ENCODE measurements at regions not wholly inside any gene's neighbourhood (a gene's known extent, or its start where the extent isn't known, plus 50 kb on each side); places are given as distances from the start of the nearest gene placed in this dataset.

DNA sequence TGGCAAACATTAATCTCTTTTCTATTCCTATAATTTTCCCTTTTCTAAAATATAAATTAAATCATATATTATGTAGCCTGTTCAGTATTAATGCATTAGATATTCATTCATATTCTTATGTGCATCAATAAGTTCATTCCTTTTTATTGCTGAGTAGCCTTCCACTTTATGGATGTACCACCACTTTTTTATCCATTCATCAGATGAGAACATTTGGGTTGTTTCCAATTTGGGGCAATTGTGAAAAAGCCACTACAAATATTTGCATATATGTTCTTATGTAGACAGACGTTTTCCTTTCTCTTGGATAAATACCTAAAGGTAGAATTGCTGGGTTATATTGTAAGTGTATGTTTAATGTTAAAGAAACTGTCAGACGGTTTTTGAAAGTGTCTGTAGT lies 79.4 kb upstream of the MAPK10 start:
- CTCF ChIA-PET, result interaction anchor here (0.7 kb wide), 1 partner anchor 355 kb away, joined by 3 read pairs; no protein-coding TSS in a partner anchor
- no peak for DNase-seq (ENCODE audit: low read depth)
- H3K4me3 ChIP-seq (ENCODE audit: low read depth, low read length), result no peak overlapping the region
- POLR2A ChIA-PET, result no interaction called here
- no peaks in the 10 kb centered on the region for H3K36me3 ChIP-seq (ENCODE audit: control insufficient read depth, insufficient read depth, low read length)
- TF ChIP-seq, protein P1, sequence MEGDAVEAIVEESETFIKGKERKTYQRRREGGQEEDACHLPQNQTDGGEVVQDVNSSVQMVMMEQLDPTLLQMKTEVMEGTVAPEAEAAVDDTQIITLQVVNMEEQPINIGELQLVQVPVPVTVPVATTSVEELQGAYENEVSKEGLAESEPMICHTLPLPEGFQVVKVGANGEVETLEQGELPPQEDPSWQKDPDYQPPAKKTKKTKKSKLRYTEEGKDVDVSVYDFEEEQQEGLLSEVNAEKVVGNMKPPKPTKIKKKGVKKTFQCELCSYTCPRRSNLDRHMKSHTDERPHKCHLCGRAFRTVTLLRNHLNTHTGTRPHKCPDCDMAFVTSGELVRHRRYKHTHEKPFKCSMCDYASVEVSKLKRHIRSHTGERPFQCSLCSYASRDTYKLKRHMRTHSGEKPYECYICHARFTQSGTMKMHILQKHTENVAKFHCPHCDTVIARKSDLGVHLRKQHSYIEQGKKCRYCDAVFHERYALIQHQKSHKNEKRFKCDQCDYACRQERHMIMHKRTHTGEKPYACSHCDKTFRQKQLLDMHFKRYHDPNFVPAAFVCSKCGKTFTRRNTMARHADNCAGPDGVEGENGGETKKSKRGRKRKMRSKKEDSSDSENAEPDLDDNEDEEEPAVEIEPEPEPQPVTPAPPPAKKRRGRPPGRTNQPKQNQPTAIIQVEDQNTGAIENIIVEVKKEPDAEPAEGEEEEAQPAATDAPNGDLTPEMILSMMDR (IDR thresholded peaks at IDR 0.05; ENCODE audit: insufficient read depth, low read depth, low read length), result no peak
- no peaks in the 10 kb centered on the region for H3K27me3 ChIP-seq (ENCODE audit: control insufficient read depth, insufficient read depth, low read length)

DNA sequence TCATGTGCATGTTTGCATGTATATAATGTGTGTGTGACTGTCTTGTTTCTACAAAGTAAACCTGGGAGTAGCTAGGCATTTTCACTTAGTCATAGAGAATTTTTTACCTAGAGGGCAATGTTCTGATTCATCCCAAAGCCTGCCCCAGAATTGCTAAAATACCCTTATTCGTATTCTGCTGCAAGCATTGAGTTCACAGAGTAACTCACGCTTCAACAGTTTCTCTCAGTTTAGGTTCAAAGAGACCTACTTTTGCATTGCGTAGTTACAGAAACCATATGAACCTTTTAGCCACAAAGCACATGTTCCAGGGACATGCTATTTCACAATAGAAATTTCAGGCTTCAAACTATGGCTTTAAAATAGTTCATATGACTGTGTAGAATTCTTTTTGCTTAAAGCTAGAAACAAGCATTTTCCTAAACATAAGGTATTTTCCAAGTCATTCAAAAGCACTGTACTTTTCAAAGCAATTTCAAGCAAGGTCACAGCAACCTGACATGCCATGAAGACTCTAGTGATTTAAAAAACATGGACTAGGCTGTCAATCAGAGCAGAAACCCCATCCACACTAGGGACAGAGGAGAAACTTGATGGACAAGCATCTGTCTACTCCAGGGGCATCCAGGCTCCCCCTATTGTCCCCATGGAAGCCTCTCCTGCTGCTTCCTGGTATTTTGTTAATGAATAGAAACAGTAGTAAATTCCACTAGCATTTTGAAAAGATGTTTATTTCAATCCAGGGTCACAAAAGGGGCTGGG lies 81.5 kb upstream of the MAPK10 start:
- TF ChIP-seq, protein P1 (IDR thresholded peaks at IDR 0.05; ENCODE audit: insufficient read depth, low read depth, low read length), result no peak
- Histone ChIP-seq H3K27me3 (ENCODE audit: control insufficient read depth, insufficient read depth, low read length) (no peaks in the 10 kb centered on the region), H3K36me3 (ENCODE audit: control insufficient read depth, insufficient read depth, low read length) (no peaks in the 10 kb centered on the region), H3K4me3 (ENCODE audit: low read depth, low read length) (no peak overlapping the region)
- no peak for DNase-seq (ENCODE audit: low read depth)
- ChIA-PET CTCF (no interaction called here), POLR2A (no interaction called here)

DNA sequence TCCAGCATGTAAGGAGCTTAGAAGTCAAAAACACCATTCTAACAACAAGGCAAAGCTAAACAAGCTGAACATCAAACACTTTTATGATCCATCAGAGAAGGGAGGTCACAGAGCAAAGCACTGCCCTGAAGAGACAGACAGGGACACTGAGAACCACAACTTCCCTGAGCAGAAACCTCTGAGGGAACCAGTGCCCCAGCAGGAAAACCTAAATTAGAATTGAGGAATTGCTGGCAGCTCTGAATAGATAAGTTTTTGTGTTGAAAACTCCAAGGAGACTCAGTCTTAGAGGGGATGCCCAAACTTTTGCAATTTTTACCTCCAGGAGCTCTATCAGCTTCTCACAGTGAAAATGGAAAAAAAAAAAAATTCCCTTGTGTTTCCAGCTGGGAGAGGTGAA lies 83.0 kb upstream of the MAPK10 start:
- no peaks in the 10 kb centered on the region for H3K27me3 ChIP-seq (ENCODE audit: control insufficient read depth, insufficient read depth, low read length)
- H3K36me3 ChIP-seq (ENCODE audit: control insufficient read depth, insufficient read depth, low read length), result no peaks in the 10 kb centered on the region
- TF ChIP-seq, protein P1 (IDR thresholded peaks at IDR 0.05; ENCODE audit: insufficient read depth, low read depth, low read length), result no peak
- H3K4me3 ChIP-seq (ENCODE audit: low read depth, low read length), result no peak overlapping the region
- DNase-seq (ENCODE audit: low read depth), result no peak
- ChIA-PET POLR2A (no interaction called here), CTCF (no interaction called here)

DNA sequence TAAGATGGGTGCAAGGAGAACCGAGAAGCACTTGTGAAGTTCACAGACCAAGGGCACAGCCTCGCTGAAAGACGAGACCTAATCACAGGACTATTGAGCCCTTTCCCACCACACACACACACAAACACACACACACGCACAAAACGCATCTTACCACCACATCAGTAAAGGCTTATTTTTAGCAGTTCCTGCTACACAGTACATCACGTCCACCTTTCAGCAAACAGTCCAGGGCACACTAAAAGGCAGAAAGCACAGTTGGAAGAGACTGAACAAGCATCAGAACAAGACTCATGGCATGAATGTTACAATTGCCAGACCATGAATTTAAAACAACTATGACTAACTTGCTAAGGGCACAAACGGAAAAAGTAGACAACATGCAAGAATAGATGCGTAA lies 83.6 kb upstream of the MAPK10 start:
- ChIA-PET CTCF (no interaction called here), POLR2A (no interaction called here)
- Histone ChIP-seq H3K36me3 (ENCODE audit: control insufficient read depth, insufficient read depth, low read length) (no peaks in the 10 kb centered on the region), H3K4me3 (ENCODE audit: low read depth, low read length) (no peak overlapping the region), H3K27me3 (ENCODE audit: control insufficient read depth, insufficient read depth, low read length) (no peaks in the 10 kb centered on the region)
- TF ChIP-seq, protein P1 (IDR thresholded peaks at IDR 0.05; ENCODE audit: insufficient read depth, low read depth, low read length), result no peak
- DNase-seq (ENCODE audit: low read depth), result no peak

DNA sequence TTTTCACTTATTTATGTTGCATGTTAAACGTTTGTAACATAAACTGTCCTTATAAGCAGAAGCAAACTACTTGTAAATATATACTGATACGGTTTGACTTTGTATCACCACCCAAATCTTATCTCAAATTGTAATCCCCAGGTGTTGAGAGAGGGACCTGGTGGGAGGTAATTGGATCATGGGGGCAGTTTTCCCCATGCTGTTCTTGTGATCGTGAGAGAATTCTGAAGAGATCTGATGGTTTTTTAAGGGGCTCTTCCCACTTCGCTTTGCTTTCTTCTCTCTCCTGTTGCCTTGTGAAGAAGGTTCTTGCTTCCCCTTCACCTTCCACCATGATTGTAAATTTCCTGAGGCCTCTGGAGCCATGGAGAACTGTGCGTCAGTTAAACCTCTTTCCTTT lies 87.1 kb upstream of the MAPK10 start:
- TF ChIP-seq, protein P1 (IDR thresholded peaks at IDR 0.05; ENCODE audit: insufficient read depth, low read depth, low read length), result no peak
- Histone ChIP-seq H3K4me3 (ENCODE audit: low read depth, low read length) (no peak overlapping the region), H3K36me3 (ENCODE audit: control insufficient read depth, insufficient read depth, low read length) (no peaks in the 10 kb centered on the region), H3K27me3 (ENCODE audit: control insufficient read depth, insufficient read depth, low read length) (no peaks in the 10 kb centered on the region)
- ChIA-PET CTCF (no interaction called here), POLR2A (no interaction called here)
- DNase-seq (ENCODE audit: low read depth), result no peak

Data from BJ (cell line).